HepG2 (cell line): ENCODE measurements at regions not wholly inside any gene's neighbourhood (a gene's known extent, or its start where the extent isn't known, plus 50 kb on each side); places are given as distances from the start of the nearest gene placed in this dataset.

Source experiments
- ATAC-seq: fragments of 200-7000 bp; cut with Tn5 transposase; 3 replicates; pipeline ENCODE4 v1.9.1; 2020; ENCODE audit warnings: mild to moderate bottlenecking, moderate library complexity
- BruUV-seq: library from RNA; stranded (reverse); fragments of 400-500 nt; replicated peaks from 2 replicates; lab custom pipeline; 2021; lab: Mats Ljungman, UMichigan
- CTCF ChIA-PET: fragments of 300-600 bp; formaldehyde crosslinking; extraction: SDS; loops from one replicate; lab custom pipeline; 2021; ENCODE audit warnings: low total read pairs, inconsistent platforms, low intra/inter-chr PET ratio; lab: Yijun Ruan, JAX
- POLR2A ChIA-PET: fragments of 350-600 bp; sonication (Branson Sonifier 250); formaldehyde crosslinking; loops from one replicate; lab custom pipeline; 2020; ENCODE audit warnings: antibody characterized with exemption, inconsistent platforms; lab: Yijun Ruan, JAX
- DNase-seq: peaks from one replicate; pipeline ENCODE4 v3.0.0-alpha.2; 2015; ENCODE audit warnings: low spot score
- FAIRE-seq: peaks from 3 replicates; lab custom pipeline; 2011; peaks lifted over from hg19 to GRCh38; lab: Jason Lieb, UNC
- H2AFZ ChIP-seq: one replicate; pipeline ENCODE4 v1.6.1; 2011; ENCODE audit warnings: low read length, inconsistent platforms
- H3K27ac ChIP-seq: fragments of 300-600 bp; 3 replicates; pipeline ENCODE4 v1.8.0; 2011; ENCODE audit warnings: mixed run types, mild to moderate bottlenecking, mixed read lengths, low read length, inconsistent platforms; ENCODE audit not compliant: insufficient read depth; ENCODE audit errors: extremely low read length
- H3K27me3 ChIP-seq, 2 experiments: fragments of 200-600 bp in 1 of 2; 2 replicates in 1 of 2; 3 replicates in 1 of 2; pipeline versions ENCODE4 v1.6.0 to v1.8.0; 2011; ENCODE audit warnings: low read length in 2 of 2, mild to moderate bottlenecking in 2 of 2, moderate library complexity in 2 of 2, inconsistent platforms in 1 of 2; ENCODE audit not compliant: insufficient read depth in 2 of 2, control insufficient read depth in 1 of 2
- H3K36me3 ChIP-seq, 2 experiments: fragments of 200-600 bp in 1 of 2; replicated peaks in 1 of 2; 2 replicates in 1 of 2; 3 replicates in 1 of 2; pipeline versions ENCODE4 v1.5.1 to v1.8.0; 2011; ENCODE audit warnings: low read length in 2 of 2, inconsistent platforms in 1 of 2; ENCODE audit not compliant: insufficient read depth in 2 of 2, control insufficient read depth in 1 of 2
- H3K4me1 ChIP-seq: 2 replicates; pipeline ENCODE4 v1.5.1; 2012; ENCODE audit warnings: low read length, inconsistent platforms; ENCODE audit not compliant: insufficient read depth
- H3K4me2 ChIP-seq: 2 replicates; pipeline ENCODE4 v1.6.0; 2011; ENCODE audit warnings: low read depth, low read length, inconsistent platforms
- H3K4me3 ChIP-seq, 3 experiments: fragments of 200-600 bp in 1 of 3; sonication (generic), shearing (Covaris generic) in 1 of 3; replicated peaks in 1 of 3; 2 replicates each; pipeline ENCODE4 v1.5.1; 2011 to 2016; ENCODE audit warnings: low read length in 3 of 3, inconsistent platforms in 2 of 3, low read depth in 2 of 3, mild to moderate bottlenecking in 2 of 3, control low read depth in 1 of 3, mixed read lengths in 1 of 3; ENCODE audit not compliant: insufficient read depth in 1 of 3
- H3K79me2 ChIP-seq: one replicate; pipeline ENCODE4 v1.6.1; 2011; ENCODE audit warnings: low read length, inconsistent platforms; ENCODE audit not compliant: insufficient read depth
- H3K9ac ChIP-seq: 2 replicates; pipeline ENCODE4 v1.6.0; 2011; ENCODE audit warnings: mild to moderate bottlenecking, low read depth, low read length, inconsistent platforms; ENCODE audit not compliant: insufficient read depth
- H3K9me3 ChIP-seq: 2 replicates; pipeline ENCODE4 v1.5.1; 2012; ENCODE audit warnings: mild to moderate bottlenecking, low read length
- H4K20me1 ChIP-seq: 2 replicates; pipeline ENCODE4 v1.6.0; 2011; ENCODE audit warnings: inconsistent platforms, mild to moderate bottlenecking, low read length, moderate library complexity; ENCODE audit not compliant: insufficient read depth
- AKAP8 ChIP-seq: sonication (generic); formaldehyde crosslinking; IDR thresholded peaks from 2 replicates; pipeline ENCODE4 v1.5.1; 2020; ENCODE audit warnings: mild to moderate bottlenecking, missing genetic modification reagents
- ASH2L ChIP-seq: fragments of 300-600, 200-600 bp; sonication (generic); IDR thresholded peaks from 2 replicates; pipeline ENCODE4 v1.7.0; 2017; ENCODE audit warnings: low read depth, mild to moderate bottlenecking, moderate library complexity, mixed read lengths, low read length; ENCODE audit not compliant: insufficient read length
- EEA1 ChIP-seq: sonication (generic); formaldehyde crosslinking; IDR thresholded peaks from 2 replicates; pipeline ENCODE4 v1.5.1; 2020; ENCODE audit warnings: mild to moderate bottlenecking, missing genetic modification reagents, borderline replicate concordance
- NFKB2 ChIP-seq: sonication (generic); formaldehyde crosslinking; IDR thresholded peaks from 2 replicates; pipeline ENCODE4 v1.4.0; 2020; ENCODE audit warnings: missing genetic modification reagents, borderline replicate concordance
- PAX8 ChIP-seq: sonication (generic); formaldehyde crosslinking; IDR thresholded peaks from 2 replicates; pipeline ENCODE4 v1.8.0; 2022; ENCODE audit warnings: mild to moderate bottlenecking, missing genetic modification reagents, borderline replicate concordance
- PCBP2 ChIP-seq: fragments of 200-400 bp; formaldehyde crosslinking; optimal IDR thresholded peaks from 2 replicates; pipeline ENCODE3; 2018; ENCODE audit warnings: low read length, low read depth; ENCODE audit not compliant: poor library complexity, severe bottlenecking
- RNF219 ChIP-seq: sonication (generic); formaldehyde crosslinking; IDR thresholded peaks from 2 replicates; pipeline ENCODE4 v1.5.0; 2020; ENCODE audit warnings: mild to moderate bottlenecking, missing genetic modification reagents
- SP5 ChIP-seq: IDR thresholded peaks from 2 replicates; pipeline ENCODE4 v1.6.1; 2016; ENCODE audit warnings: low read depth, borderline replicate concordance
- TAF1 ChIP-seq: sonication (generic); formaldehyde crosslinking; IDR thresholded peaks from 2 replicates; pipeline ENCODE4 v1.4.0; 2020; ENCODE audit warnings: missing genetic modification reagents
- TCF7 ChIP-seq: sonication (generic); IDR thresholded peaks from 2 replicates; pipeline ENCODE4 v1.6.1; 2016; ENCODE audit warnings: antibody characterized with exemption, low read depth
- ZMYM3 ChIP-seq: sonication (generic); formaldehyde crosslinking; IDR thresholded peaks from 2 replicates; pipeline ENCODE4 v1.5.1; 2020; ENCODE audit warnings: mild to moderate bottlenecking, missing genetic modification reagents
- ZNF761 ChIP-seq: sonication (generic); formaldehyde crosslinking; conservative IDR thresholded peaks from 2 replicates; pipeline ENCODE4 v1.4.0; 2020; ENCODE audit warnings: mild to moderate bottlenecking, missing genetic modification reagents
- WGBS: methylation state at CpG from one replicate; pipeline ENCODE4 v1.1.6; 2017; ENCODE audit warnings: low lambda C conversion rate; 5-methylcytosine and 5-hydroxymethylcytosine counted together
- in situ Hi-C: cut with HindIII; loops from 2 replicates; pipeline ENCODE4 v1.10.0; 2017; ENCODE audit warnings: low pct_unique_long_range_greater_than_20kb; ENCODE audit not compliant: extremely low pct_ligation_motif_present
- intact Hi-C: fragments of 100-400 bp; cut with micrococcal nuclease; formaldehyde crosslinking; loops from one replicate; pipeline ENCODE4 v1.10.0; 2022; ENCODE audit not compliant: unreplicated experiment

GRCh38 chr2:66901344-66901743 lies 466.4 kb downstream of the MEIS1 start:
- FAIRE-seq (no peak), ATAC-seq (no peak), DNase-seq (no peak)
- Histone ChIP-seq H3K27me3 (no peaks in the 10 kb centered on the region), H3K4me1 (no peaks in the 10 kb centered on the region), H3K4me3 (no peak overlapping the region), H2AFZ (no peak overlapping the region), H3K79me2 (no peaks in the 10 kb centered on the region), H3K9ac (no peak overlapping the region), H3K27ac (no peak overlapping the region), H3K4me2 (no peak overlapping the region), H3K36me3 (no peaks in the 10 kb centered on the region), H4K20me1 (no peaks in the 10 kb centered on the region), H3K9me3 (peaks cover 61% of the 10 kb centered on the region)
- POLR2A ChIA-PET: no interaction called here
- TF ChIP-seq RNF219 (CRISPR knock-in tag) (no peak), ASH2L (no peak), ZNF761 (CRISPR knock-in tag) (no peak), PCBP2 (no peak), NFKB2 (CRISPR knock-in tag) (no peak), PAX8 (no peak), SP5 (CRISPR knock-in tag) (no peak), TAF1 (CRISPR knock-in tag) (no peak), EEA1 (CRISPR knock-in tag) (no peak), ZMYM3 (CRISPR knock-in tag) (no peak), AKAP8 (CRISPR knock-in tag) (no peak), TCF7 (no peak)
- 0% methylated on average over 3 of the region's 3 CpGs for WGBS
- intact Hi-C loops: no loop called here
- in situ Hi-C loops: no loop called here
- no TSS peak for BruUV-seq
- CTCF ChIA-PET: no interaction called here
